ENCODE measurements at regions not wholly inside any gene's neighbourhood (a gene's known extent, or its start where the extent isn't known, plus 50 kb on each side); places are given as distances from the start of the nearest gene placed in this dataset.

DNA sequence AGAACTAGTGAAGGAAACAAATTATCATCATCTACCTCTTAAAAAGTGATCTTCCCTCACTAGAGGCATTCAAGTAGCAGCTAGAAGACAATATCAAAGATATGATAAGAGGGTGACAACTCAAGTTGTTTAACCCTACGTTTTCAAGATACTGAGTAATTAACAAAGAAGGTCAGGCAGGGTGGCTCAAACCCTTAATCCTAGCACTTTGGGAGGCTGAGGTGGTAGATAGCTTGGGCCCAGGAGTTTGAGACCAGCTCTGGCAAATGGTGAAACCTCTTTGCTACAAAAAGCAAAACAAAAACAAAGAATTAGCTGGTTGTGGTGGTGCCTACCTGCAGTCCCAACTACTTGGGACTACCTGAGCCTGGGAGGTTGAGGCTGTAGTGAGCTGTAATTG, 408.2 kb upstream of the TUSC1 start:
- intact Hi-C loops (cut with DNase I, micrococcal nuclease), result no loop called here

DNA sequence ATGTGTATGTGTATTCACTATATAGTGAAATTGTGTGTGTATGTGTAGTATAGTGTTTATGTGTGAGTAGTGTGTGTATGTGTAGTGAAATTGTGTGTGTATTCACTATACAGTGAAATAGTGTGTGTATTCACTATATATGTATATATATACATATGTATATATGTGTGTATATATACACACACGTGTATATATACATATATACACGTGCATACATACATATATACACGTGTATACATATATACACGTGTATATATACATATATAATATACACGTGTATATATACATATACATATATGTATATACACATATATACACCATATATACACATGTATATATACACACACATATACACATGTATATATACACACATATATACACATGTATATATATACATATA, 403.6 kb upstream of the TUSC1 start:
- H3K4me3 Mint-ChIP-seq, result no peak overlapping the region
- H3K36me3 Mint-ChIP-seq (ENCODE audit: low read depth), result no peaks in the 10 kb centered on the region
- no peaks in the 10 kb centered on the region for H3K27me3 ChIP-seq (ENCODE audit: control insufficient read depth in 1 of 2, insufficient read depth in 2 of 2, low read length in 2 of 2)
- CTCF ChIA-PET, result no interaction called here
- POLR2A ChIA-PET, result no interaction called here
- no peaks in the 10 kb centered on the region for H3K36me3 ChIP-seq (ENCODE audit: insufficient read depth, low read length)
- H3K27ac ChIP-seq (ENCODE audit: low read depth in 1 of 2, low read length in 2 of 2), result no peak overlapping the region
- TF ChIP-seq, protein P1, sequence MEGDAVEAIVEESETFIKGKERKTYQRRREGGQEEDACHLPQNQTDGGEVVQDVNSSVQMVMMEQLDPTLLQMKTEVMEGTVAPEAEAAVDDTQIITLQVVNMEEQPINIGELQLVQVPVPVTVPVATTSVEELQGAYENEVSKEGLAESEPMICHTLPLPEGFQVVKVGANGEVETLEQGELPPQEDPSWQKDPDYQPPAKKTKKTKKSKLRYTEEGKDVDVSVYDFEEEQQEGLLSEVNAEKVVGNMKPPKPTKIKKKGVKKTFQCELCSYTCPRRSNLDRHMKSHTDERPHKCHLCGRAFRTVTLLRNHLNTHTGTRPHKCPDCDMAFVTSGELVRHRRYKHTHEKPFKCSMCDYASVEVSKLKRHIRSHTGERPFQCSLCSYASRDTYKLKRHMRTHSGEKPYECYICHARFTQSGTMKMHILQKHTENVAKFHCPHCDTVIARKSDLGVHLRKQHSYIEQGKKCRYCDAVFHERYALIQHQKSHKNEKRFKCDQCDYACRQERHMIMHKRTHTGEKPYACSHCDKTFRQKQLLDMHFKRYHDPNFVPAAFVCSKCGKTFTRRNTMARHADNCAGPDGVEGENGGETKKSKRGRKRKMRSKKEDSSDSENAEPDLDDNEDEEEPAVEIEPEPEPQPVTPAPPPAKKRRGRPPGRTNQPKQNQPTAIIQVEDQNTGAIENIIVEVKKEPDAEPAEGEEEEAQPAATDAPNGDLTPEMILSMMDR (IDR thresholded peaks at IDR 0.05), result no peak
- peaks cover 13% of the 10 kb centered on the region for H3K9me3 Mint-ChIP-seq
- intact Hi-C loops (cut with DNase I, micrococcal nuclease), result no loop called here
- H3K4me1 ChIP-seq (ENCODE audit: insufficient read depth, low read length), result no peaks in the 10 kb centered on the region
- DNase-seq (no peak), ATAC-seq (ENCODE audit: poor library complexity) (no peak)
- H3K9me3 ChIP-seq (ENCODE audit: control insufficient read depth in 1 of 2, insufficient read depth in 1 of 2, low read length in 2 of 2), result peaks cover 4 to 16% of the 10 kb centered on the region in 2 experiments
- H3K27ac Mint-ChIP-seq, result no peak overlapping the region
- no peaks in the 10 kb centered on the region for H3K4me1 Mint-ChIP-seq (ENCODE audit: low read depth)
- H3K27me3 Mint-ChIP-seq, result no peaks in the 10 kb centered on the region
- H3K4me3 ChIP-seq (ENCODE audit: low read length), result no peak overlapping the region

More for the DNA sequence above, 408.2 kb upstream of the TUSC1 start:
- Histone ChIP-seq H3K27ac (ENCODE audit: low read depth in 1 of 2, low read length in 2 of 2) (no peak overlapping the region), H3K9me3 (ENCODE audit: control insufficient read depth in 1 of 2, insufficient read depth in 1 of 2, low read length in 2 of 2) (peaks cover 0 to 8% of the 10 kb centered on the region in 2 experiments), H3K4me3 (ENCODE audit: low read length) (no peak overlapping the region), H3K4me1 (ENCODE audit: insufficient read depth, low read length) (no peaks in the 10 kb centered on the region), H3K36me3 (ENCODE audit: insufficient read depth, low read length) (no peaks in the 10 kb centered on the region), H3K27me3 (ENCODE audit: control insufficient read depth in 1 of 2, insufficient read depth in 2 of 2, low read length in 2 of 2) (no peaks in the 10 kb centered on the region)
- TF ChIP-seq, protein P1 (IDR thresholded peaks at IDR 0.05), result no peak
- no peak for ATAC-seq (ENCODE audit: poor library complexity)
- POLR2A ChIA-PET, result no interaction called here
- Mint-ChIP-seq H3K27ac (no peak overlapping the region), H3K4me3 (no peak overlapping the region), H3K4me1 (ENCODE audit: low read depth) (no peaks in the 10 kb centered on the region), H3K27me3 (no peaks in the 10 kb centered on the region), H3K36me3 (ENCODE audit: low read depth) (no peaks in the 10 kb centered on the region), H3K9me3 (peaks cover 10% of the 10 kb centered on the region)
- DNase-seq, result no peak
- CTCF ChIA-PET, result interaction anchor here (0.7 kb wide), 1 partner anchor 194 kb away, joined by 5 read pairs; no protein-coding TSS in a partner anchor

DNA sequence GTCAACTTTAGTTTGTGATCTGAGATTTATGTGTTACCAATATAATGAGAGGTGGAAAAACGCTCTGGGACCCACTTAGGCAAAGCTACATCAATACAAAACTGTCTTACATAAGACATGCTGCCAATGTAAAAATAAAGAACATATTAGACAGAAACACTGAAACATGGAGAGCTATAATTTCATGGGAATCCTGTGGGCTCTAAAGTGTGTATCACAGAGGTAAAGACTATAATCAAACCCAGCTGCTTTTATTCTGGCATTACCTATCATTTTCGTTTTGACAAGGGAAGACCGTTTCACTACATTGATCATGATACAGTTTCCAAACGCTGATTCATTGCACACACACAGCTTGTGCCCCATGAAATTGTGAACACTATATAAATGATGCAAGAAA, 400.5 kb upstream of the TUSC1 start:
- TF ChIP-seq, protein P1 (IDR thresholded peaks at IDR 0.05), result no peak
- Mint-ChIP-seq H3K9me3 (peaks cover 25% of the 10 kb centered on the region), H3K27me3 (no peaks in the 10 kb centered on the region), H3K4me1 (ENCODE audit: low read depth) (no peaks in the 10 kb centered on the region), H3K36me3 (ENCODE audit: low read depth) (no peaks in the 10 kb centered on the region), H3K27ac (no peak overlapping the region), H3K4me3 (no peak overlapping the region)
- CTCF ChIA-PET, result no interaction called here
- intact Hi-C loops (cut with DNase I, micrococcal nuclease), result loop anchor here in 1 of 2 experiments (10.0 kb wide), 1 partner anchor 654 kb away; no protein-coding TSS in a partner anchor
- DNase-seq (no peak), ATAC-seq (ENCODE audit: poor library complexity) (no peak)
- Histone ChIP-seq H3K4me3 (ENCODE audit: low read length) (no peak overlapping the region), H3K27ac (ENCODE audit: low read depth in 1 of 2, low read length in 2 of 2) (no peak overlapping the region), H3K9me3 (ENCODE audit: control insufficient read depth in 1 of 2, insufficient read depth in 1 of 2, low read length in 2 of 2) (peaks cover 4 to 16% of the 10 kb centered on the region in 2 experiments), H3K4me1 (ENCODE audit: insufficient read depth, low read length) (no peaks in the 10 kb centered on the region), H3K27me3 (ENCODE audit: control insufficient read depth in 1 of 2, insufficient read depth in 2 of 2, low read length in 2 of 2) (no peaks in the 10 kb centered on the region), H3K36me3 (ENCODE audit: insufficient read depth, low read length) (no peaks in the 10 kb centered on the region)
- POLR2A ChIA-PET, result no interaction called here

Data from CD4-positive, alpha-beta T cell (primary cell).